HTR-8/SVneo (cell line): ENCODE measurements at regions not wholly inside any gene's neighbourhood (a gene's known extent, or its start where the extent isn't known, plus 50 kb on each side); places are given as distances from the start of the nearest gene placed in this dataset.

Source experiments
- DNase-seq: peaks from one replicate; pipeline ENCODE4 v3.0.0; 2011; ENCODE audit warnings: low spot score, mixed read lengths; ENCODE audit not compliant: insufficient read length
- FAIRE-seq: peaks from 2 replicates; lab custom pipeline; 2011; peaks lifted over from hg19 to GRCh38; lab: Jason Lieb, UNC

DNA sequence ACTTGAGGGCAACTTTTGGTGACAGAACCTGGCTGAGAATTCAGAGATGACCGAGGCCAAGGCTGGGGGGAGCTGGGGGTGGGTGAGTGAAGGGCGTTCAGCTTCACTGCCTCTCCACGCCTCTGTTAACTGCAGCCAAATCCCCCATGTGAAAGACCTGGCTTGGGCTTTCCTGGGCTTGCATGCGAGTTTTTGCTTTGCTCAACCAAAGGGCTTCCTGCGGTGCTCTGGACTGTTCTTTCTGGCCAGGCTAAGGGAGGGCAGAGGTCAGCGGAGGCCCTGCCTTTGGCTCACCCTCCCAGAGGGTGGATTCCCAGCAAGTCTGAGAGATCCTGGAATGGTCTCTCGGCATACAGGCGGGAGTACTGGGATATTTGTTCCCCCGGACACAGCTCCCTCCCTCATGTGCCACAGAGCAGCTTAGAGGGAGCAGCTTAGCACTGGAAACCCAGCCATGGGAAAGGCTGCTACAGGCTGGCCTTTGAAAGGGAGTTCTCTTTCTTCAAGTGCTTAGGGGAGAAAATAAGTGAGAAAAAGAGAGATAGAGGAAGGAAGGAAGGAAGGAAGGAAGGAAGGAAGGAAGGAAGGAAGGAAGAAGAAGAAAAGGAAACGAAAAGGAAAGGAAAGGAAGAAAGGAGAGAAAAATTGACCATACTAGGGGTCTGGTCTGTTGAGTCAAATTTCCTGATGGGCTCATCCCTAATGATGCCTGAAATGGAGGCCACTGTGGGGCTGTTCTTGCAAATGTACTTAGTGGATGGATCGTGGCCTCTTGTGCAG, 158.8 kb downstream of the FGF18 start:
- no peak for DNase-seq
- FAIRE-seq = no peak

DNA sequence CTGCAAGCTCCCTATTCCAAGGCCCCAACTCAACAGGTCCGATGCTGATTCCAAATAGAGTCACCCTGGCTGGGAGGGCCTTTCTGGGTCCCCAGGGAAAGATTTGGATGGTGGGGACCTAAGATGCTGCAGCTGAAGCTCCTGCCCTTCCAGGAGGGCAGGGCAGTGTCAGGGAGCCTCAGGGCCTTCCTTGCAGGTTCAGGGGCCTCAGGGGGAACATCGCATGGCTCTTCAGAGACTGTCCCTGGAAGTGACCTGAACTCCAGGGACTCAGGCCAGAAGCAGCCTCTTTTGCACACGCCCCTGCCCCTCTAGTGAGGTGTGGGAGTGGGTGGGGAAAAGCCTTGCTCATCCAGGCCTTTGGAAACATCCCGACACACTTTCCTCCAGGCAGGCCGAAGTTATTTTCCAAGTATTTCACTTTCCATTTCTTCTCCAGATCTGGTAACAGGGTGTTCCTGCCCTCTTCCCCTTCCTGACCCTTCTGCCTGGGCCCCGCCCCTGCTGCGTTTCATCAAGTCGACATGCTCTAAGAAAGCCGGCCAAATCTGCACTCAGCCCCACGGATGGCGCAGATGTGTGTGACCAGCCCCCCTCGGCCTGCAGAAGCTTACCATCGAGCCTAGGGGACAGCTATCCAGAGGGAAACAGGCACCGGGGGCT, 159.5 kb downstream of the FGF18 start:
- no peak for FAIRE-seq
- no peak for DNase-seq

DNA sequence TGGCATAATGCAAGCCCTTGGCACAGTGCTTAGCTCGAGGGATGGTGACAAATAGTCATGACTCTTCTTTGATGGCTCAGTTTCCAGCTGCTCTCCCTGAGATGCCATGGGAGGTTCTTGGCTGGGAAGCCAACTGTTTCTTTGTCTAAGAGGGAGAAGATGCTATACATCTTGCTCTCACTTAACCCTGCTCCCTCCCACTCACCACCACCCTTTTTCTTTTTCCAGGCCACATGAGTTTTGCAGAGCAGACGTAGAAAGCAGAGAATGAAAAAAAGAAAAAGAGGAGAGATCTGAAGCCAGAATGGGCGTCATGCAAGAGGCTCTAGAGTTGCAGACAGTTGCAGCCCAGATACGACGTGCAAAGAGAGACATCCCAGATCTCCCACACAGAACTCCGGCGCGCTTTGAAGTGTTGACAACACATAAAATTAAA, 160.5 kb downstream of the FGF18 start:
- FAIRE-seq (no peak), DNase-seq (no peak)

DNA sequence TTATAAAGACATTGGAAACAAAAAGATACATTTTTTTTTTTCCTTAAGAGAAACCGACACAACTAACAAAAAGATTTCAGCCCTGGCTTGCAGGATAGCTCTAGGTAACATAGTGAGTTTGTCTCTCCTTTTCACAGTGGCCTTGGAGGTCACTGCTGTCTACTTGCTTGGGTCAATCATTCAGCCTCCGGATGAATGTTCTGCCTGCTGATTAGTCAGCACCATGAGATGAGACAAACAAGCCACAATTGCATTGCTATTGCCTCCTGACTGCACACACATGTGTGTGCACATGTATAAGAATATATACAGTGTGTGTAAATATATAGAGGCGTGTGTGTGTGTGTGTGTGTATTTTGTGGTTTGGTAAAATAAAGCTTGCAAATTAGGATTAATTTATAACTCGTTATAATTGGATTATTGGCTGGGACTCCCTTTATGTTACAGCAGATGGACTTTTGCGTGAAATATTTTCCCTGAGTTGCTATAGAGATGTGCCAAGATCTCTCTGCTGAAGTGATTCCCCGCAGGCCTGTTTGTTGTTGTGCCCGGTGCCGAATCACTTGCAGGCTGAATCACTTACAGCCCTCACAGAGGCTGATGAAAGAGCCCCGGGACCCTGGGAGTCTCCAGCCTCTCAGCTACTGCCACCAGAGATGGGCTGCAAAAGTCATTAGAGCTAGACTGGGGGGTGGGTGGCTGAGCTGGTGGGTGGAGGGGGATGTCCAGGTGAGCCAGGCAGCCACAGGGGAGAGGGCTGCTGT, 161.2 kb downstream of the FGF18 start:
- FAIRE-seq (no peak), DNase-seq (no peak)

DNA sequence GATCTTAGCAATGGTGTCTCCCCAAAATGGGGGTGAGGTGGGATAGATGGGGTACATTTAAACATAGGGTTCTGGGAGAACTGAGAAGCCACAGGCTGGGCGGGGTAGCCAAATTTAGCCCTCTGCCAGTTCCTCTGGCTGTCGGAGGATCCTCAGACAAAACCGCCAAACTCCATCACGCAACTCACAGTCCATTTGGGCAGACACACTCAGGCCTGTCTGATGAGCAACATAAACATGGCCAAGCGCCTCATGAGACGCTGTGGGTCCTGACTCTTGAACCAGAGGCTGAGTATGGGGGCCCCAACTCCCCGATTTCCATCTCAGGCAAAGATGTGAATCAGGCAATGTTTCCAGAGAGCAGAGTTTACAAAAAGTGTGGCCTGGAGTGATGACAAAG, 162.3 kb downstream of the FGF18 start:
- no peak for FAIRE-seq

DNA sequence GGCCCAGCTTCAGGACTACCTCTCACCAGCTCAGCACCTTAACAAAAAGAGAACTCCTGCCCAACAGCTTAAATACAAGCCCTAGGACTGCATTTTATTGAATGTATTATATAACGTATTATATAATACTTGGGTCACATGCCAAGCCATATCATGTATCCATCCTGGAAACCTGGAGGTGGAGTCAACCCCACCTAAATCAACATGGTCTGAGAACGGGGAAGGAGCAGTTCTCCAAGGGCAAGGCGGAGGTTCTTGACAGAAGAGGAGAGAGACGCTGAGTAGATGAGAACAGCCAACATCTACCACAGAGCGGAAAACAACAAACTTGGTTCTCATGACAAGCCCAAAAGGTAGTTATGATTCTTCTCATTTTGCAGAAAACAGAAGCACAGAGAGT, 163.4 kb downstream of the FGF18 start:
- FAIRE-seq (no peak), DNase-seq (no peak)

More for the DNA sequence above, 162.3 kb downstream of the FGF18 start:
- no peak for DNase-seq

DNA sequence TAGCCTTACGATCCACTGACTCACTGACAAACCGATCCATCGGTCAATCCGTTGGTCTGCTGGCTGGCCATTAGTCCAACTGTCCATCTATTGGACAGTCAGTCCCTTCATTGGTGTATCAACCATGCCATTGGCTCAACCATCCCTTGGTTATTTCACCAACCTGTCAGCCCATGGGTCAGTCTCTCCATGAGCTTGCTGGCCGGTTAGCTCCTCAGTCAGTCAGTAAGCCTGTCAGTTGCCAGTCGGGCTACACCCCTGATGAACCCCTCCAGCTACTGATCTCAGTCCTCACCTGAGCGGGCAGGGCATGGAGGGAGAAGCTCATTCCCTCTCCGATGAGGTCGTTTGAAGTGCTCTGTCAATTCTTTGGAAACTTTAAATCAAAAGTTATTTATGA, 166.5 kb downstream of the FGF18 start:
- DNase-seq = no peak
- no peak for FAIRE-seq

DNA sequence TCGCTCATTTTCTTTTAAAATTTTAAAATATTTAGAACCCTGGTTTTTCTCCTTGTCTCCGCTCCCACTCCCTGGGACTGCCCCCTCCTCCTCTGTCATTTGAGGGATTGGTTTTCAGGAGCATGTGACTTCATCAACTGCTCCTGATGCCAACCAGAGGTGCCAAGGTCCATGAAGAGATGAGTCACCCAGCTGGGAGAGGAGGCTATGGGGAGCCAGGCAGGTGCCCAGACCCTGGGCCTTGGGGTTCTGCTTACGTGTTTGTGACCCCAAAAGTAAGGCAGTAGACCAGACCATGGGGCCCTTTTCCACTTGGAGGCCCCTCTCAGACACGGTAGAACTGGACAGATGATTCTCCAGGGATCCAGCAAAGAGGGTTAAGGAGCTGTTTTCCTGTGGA, 167.0 kb downstream of the FGF18 start:
- FAIRE-seq (no peak), DNase-seq (no peak)

DNA sequence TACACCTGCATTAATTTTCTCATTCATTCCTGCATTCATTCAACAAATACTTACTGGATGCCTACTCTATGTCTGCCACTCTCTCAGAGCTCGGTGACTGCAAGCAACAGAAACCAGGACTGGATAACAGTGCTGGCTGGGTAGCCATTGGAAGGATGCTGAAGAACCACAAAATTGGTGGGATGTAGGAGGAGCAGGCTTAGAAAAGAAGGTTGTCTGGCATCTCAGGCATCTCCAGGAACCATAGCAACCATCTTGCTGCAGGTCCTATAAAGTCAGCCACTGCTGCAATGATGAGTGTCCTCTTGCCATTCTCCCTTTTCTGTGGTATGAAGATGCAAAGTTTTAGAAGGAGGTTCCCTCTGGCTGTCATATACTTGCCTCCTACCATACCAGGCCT, 168.6 kb downstream of the FGF18 start:
- FAIRE-seq (no peak), DNase-seq (no peak)

DNA sequence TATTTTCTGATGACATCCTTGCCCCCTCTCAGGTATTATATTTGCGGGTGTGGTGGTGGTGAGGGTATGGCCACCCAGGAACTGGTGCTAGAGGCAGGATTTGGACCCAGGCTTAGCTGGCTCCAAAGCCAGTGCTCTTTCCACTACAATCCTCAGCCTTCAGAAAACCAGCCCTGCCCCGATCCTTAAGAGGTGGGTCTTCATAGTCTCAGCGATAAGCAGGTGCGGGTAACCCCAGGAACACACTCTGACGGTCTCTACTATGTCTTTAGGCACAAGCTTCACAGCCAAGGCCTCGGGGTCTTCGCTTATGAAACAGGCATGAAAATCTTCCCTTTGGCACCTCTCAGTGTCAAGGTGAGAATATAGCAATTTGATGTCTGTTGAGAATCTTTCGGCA, 169.3 kb downstream of the FGF18 start:
- FAIRE-seq (no peak), DNase-seq (no peak)

DNA sequence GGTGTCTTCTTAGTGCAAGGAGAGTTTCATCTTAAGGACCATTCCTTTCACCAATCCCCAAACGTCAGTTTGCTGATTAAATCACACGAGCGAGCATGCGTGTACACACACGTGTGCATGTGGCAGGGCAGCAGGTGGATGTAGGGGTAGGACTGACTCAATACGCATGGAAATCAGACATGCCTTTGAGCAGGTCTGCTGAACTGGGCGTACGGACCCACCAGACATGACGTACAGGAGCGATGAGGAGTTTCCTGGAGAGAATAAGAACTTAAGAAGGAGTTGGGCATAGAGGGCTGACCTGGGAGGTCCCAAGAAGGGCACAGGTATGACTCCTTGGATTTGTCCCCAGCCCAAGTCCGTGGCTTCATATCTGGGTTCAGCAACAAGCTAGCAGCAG, 170.0 kb downstream of the FGF18 start:
- FAIRE-seq (peak; percentile 68), DNase-seq (no peak)

DNA sequence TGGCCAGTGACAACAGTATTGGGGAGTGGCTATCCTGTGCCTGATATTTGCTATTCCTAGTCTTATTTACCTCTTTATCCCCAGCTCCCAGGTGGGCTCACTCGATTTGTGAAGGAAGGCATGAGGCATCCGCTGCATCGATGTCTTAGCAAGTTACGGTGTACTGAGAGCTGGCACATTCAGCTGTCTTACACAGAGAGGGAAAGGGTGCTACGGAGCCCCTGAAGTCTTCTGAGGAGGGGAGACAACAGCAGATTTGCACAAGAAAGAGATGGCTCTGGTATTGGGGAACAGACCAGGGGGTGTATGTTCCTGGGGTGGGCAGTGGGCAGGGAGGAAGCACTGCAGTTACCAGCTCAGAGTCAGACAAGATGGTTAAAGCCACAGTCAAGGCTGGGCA, 172.6 kb downstream of the FGF18 start:
- FAIRE-seq = peak; percentile 28

DNA sequence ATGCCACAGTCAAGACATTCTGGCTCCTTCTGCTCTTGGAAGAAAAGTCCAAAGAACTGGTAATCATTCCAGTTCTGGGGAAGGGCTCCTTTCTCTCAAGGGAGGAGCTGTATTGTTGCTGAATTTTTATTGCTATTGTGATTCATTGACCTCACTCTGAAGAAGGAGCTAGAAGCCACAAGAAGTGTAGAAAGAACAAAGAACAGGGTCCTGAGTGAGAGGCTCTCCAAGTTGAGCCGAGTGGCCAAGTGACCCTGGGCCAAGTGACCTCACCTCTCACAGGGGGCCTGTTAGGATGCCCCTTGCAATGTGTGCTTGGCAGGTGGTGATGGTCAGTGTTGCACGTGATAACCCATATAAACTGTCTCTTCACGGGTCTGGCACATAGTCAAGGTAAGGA, 173.3 kb downstream of the FGF18 start:
- FAIRE-seq = no peak
- no peak for DNase-seq

More for the DNA sequence above, 172.6 kb downstream of the FGF18 start:
- no peak for DNase-seq

DNA sequence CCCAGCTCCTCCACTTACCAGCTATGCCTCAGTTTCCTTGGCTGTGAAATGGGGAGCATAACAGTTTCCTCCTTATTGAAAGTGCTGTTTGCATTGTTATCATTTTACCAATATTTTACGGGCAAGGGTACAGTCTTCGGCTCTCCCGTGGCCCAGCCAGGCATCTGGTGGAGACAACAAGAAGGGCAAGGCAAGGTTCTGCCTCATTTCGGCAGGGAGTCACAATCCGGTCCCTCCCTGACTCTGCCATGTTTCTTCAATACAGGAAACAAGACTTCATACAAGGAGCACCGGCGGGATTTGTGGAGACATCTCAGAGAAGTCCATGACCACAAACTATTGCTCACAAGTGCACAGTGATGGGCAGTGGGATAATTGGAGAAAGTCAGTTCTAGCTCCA, 174.0 kb downstream of the FGF18 start:
- DNase-seq (no peak), FAIRE-seq (no peak)

DNA sequence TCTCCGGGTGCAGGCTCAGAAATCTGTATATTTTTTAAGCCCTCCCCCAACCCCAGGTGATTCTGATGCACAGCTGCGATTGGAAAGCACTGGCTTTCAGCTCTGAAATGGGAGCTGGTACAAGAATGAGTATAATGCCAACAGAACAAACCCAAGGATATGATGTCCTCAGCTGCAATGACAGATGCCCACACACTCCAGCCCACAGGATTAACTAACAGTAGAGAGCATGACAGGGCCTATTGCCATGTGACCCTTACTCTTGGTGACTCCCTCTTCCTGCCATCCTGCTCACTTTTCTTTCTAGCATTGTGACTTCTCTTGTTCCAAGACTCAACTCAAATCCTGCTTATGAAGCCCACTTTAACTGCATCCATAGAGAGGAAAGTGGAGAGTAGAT, 174.5 kb downstream of the FGF18 start:
- peak; percentile 66 for FAIRE-seq
- DNase-seq = no peak

DNA sequence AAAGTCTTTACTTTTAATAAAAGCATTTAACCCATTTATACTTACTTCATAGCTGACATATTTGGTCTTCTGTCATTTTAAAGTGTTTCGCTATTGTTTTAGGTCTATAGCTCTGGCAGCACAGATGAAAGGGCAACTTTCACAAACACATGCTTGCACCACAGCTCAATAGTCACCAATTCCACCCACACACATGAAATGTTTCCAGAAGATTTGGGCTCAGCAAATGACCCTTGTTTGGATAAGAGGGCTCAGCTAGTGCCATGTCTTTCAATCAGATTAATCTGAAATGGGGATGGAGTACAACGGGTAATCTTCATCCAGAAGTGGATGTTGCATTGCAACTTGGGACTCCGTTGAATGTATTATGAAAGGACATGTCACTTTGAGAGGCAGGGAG, 176.0 kb downstream of the FGF18 start:
- FAIRE-seq = peak; percentile 9
- no peak for DNase-seq

DNA sequence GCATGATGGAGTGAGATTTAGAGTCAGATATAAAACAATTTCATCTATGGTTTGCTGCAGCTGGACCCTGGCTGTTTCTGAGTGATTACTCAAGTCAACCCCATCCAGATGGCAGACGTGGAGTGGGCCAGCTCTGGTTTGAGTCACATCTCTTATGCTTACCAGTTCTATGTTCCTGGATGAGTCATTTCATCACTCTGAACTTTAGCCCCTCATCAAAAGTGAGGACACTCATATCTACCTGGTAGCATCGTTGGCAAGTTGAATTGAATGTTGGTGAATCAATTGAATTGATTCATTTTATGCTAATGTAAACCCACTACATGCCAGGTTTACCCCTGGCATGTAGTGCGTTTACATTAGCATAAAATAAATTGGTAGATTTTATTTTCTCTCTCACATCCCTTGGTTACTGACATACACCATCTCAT, 176.4 kb downstream of the FGF18 start:
- DNase-seq (peak; percentile 64), FAIRE-seq (peak; percentile 52)

DNA sequence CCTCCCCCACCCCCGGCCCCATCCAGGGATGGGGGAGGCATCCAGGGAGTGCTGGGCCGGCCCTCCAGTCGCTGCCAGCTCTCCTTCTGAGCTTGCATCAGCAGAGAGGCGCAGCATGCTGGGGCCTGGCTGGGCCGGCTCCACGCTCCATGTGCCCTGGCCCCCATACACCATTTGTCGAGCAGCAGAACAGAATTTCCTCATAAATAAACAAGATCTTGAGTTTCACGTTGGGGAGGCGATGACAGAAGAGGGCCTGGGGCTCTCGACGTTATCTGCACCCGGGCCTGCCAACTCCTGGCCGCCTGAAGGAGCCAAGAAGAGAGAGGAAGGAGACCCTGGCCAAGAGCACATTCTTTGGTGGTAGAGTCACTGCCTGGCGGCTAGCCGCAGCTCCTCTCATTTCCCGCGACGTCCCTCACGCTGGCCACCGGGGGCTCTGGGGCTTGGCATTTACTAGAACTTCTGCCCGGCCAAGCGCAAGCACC, 177.0 kb downstream of the FGF18 start:
- DNase-seq (peak; percentile 84), FAIRE-seq (peak; percentile 68)

DNA sequence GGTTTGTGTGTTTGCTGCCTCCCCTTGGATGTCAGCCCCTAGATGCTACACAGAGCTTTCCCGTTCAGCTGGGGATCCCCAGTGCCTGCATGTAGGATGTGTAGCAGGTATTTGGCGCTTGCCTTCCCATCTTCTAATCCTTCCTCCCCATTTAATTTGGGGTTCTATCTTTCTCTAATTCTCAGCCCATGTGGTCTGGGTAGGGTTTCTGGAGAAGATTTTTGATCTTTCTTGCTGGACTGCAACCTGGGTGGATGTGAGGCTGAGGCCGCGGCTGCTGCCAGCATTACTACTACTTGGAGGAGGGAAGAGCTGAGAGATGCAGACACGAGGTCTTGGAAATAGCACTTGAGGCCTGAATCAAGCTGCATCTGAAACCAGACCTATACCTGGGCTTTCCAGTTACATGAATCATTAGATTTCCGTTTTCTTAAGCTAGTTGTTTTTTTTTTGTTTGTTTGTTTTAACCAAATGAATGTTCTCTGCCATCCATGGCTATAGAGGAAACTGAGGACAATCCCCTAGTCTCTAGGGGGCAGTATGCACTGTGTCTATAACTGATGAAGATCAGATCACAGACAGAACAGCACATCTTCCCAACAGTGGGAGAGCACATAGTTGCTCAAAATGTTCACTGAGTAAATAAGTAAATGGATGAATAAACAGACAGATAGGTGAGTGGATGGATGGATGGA, 178.6 kb downstream of the FGF18 start:
- DNase-seq = no peak
- FAIRE-seq = no peak

DNA sequence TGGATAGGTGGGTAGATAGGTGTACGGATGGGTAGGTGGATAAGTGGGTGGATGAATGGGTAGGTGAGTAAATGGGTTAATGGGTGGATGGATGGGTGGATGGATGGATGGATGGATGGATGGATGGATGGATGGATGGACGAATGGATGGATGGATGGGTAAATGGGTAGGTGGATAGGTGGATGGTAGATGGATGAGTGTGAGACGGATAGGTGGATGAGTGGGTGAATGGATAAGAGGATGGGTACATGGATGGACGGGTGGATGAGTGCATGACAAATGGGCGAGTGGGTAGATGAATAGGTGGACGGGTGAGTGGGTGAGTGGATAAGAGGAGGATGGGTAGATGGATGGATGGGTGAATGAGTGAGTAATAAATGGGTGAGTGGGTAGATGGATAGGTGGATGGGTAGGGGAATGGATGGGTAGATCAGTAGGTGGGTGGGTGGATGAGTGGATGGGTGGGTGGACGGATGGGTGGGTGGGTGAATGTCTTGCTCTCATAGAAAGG, 179.2 kb downstream of the FGF18 start:
- no peak for DNase-seq
- FAIRE-seq = peak; percentile 91
